ENCODE measurements at regions not wholly inside any gene's neighbourhood (a gene's known extent, or its start where the extent isn't known, plus 50 kb on each side); places are given as distances from the start of the nearest gene placed in this dataset.

GRCh38 chr9:103680581-103680980 is 413.5 kb upstream of the SMC2 start:
- no peak for FAIRE-seq
- H3K9me3 ChIP-seq (ENCODE audit: control insufficient read depth in 2 of 3, insufficient read depth in 1 of 3, low read length in 3 of 3), result no peaks in the 10 kb centered on the region
- H3K4me1 ChIP-seq (ENCODE audit: control insufficient read depth in 2 of 3, insufficient read depth in 2 of 3, low read depth in 1 of 3, low read length in 3 of 3), result no peaks in the 10 kb centered on the region
- H3K27me3 ChIP-seq (ENCODE audit: control insufficient read depth, insufficient read depth, low read length), result no peaks in the 10 kb centered on the region
- H3K27ac ChIP-seq (ENCODE audit: low read depth in 2 of 2, low read length in 2 of 2), result no peak overlapping the region
- intact Hi-C loops (cut with DNase I), result no loop called here
- no peak overlapping the region for H3K9ac ChIP-seq (ENCODE audit: low read length in 3 of 3)
- TF ChIP-seq CTCF (IDR thresholded peaks at IDR 0.05; ENCODE audit: borderline replicate concordance, extremely low read depth, insufficient read depth), result no peak
- H3K36me3 ChIP-seq (ENCODE audit: control insufficient read depth in 2 of 3, insufficient read depth in 3 of 3, low read length in 3 of 3), result no peaks in the 10 kb centered on the region
- DNase-seq, result no peak
- no peak overlapping the region for H3K4me3 ChIP-seq (ENCODE audit: low read length in 3 of 3)

DNA sequence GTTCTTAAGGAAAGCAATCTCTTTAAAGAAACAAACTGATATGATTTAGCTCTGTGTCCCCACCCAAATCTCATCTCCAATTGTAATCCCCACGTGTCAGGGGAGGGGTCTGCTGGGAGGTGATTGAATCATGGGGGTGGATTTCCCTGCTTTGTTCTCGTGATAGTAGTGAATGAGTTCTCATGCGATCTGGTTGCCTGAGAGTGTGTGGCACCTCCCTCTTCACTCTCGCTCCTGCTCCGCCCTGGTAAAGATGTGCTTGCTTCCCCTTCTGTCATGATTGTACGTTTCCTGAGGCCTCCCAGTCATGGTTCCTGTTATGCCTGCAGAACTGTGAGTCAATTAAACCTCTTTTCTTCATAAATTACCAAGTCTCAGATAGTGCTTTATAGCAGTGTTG is 412.7 kb upstream of the SMC2 start:
- H3K9me3 ChIP-seq (ENCODE audit: control insufficient read depth in 2 of 3, insufficient read depth in 1 of 3, low read length in 3 of 3), result no peaks in the 10 kb centered on the region
- intact Hi-C loops (cut with DNase I), result no loop called here
- no peaks in the 10 kb centered on the region for H3K4me1 ChIP-seq (ENCODE audit: control insufficient read depth in 2 of 3, insufficient read depth in 2 of 3, low read depth in 1 of 3, low read length in 3 of 3)
- no peak overlapping the region for H3K4me3 ChIP-seq (ENCODE audit: low read length in 3 of 3)
- no peak for TF ChIP-seq CTCF (IDR thresholded peaks at IDR 0.05; ENCODE audit: borderline replicate concordance, extremely low read depth, insufficient read depth)
- FAIRE-seq (no peak), DNase-seq (no peak)
- no peaks in the 10 kb centered on the region for H3K36me3 ChIP-seq (ENCODE audit: control insufficient read depth in 2 of 3, insufficient read depth in 3 of 3, low read length in 3 of 3)
- H3K27me3 ChIP-seq (ENCODE audit: control insufficient read depth, insufficient read depth, low read length), result no peaks in the 10 kb centered on the region
- no peak overlapping the region for H3K9ac ChIP-seq (ENCODE audit: low read length in 3 of 3)
- H3K27ac ChIP-seq (ENCODE audit: low read depth in 2 of 2, low read length in 2 of 2), result no peak overlapping the region

GRCh38 chr9:103700195-103700962 is 393.7 kb upstream of the SMC2 start:
- no peak overlapping the region for H3K9ac ChIP-seq (ENCODE audit: low read length in 3 of 3)
- H3K4me3 ChIP-seq (ENCODE audit: low read length in 3 of 3), result no peak overlapping the region
- H3K27me3 ChIP-seq (ENCODE audit: control insufficient read depth, insufficient read depth, low read length), result no peaks in the 10 kb centered on the region
- DNase-seq, result no peak
- no peak overlapping the region for H3K27ac ChIP-seq (ENCODE audit: low read depth in 2 of 2, low read length in 2 of 2)
- intact Hi-C loops (cut with DNase I), result no loop called here
- no peak for TF ChIP-seq CTCF (IDR thresholded peaks at IDR 0.05; ENCODE audit: borderline replicate concordance, extremely low read depth, insufficient read depth)
- no peak for FAIRE-seq
- no peaks in the 10 kb centered on the region for H3K36me3 ChIP-seq (ENCODE audit: control insufficient read depth in 2 of 3, insufficient read depth in 3 of 3, low read length in 3 of 3)
- H3K4me1 ChIP-seq (ENCODE audit: control insufficient read depth in 2 of 3, insufficient read depth in 2 of 3, low read depth in 1 of 3, low read length in 3 of 3), result no peaks in the 10 kb centered on the region
- H3K9me3 ChIP-seq (ENCODE audit: control insufficient read depth in 2 of 3, insufficient read depth in 1 of 3, low read length in 3 of 3), result no peaks in the 10 kb centered on the region

DNA sequence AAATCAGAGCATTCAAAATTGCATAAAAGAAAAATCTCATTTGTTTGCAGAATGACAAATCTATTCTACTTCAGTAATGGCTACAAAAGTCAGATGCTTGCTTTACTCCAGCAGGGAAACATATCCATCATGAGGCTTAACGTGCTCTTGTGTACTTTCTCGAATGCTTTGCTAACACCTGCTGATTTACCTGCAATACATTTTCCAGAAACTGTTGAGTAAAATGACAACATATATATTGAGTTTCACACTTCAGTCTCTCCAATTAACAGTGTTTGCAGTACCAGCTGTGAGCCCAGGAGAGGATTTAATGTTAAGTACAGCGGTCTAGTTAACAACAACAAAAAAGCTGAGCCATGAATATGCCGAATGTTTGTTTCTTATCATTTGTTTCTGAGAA is 391.5 kb upstream of the SMC2 start:
- Histone ChIP-seq H3K9ac (ENCODE audit: low read length in 3 of 3) (no peak overlapping the region), H3K4me1 (ENCODE audit: control insufficient read depth in 2 of 3, insufficient read depth in 2 of 3, low read depth in 1 of 3, low read length in 3 of 3) (no peaks in the 10 kb centered on the region), H3K27me3 (ENCODE audit: control insufficient read depth, insufficient read depth, low read length) (no peaks in the 10 kb centered on the region), H3K4me3 (ENCODE audit: low read length in 3 of 3) (no peak overlapping the region), H3K9me3 (ENCODE audit: control insufficient read depth in 2 of 3, insufficient read depth in 1 of 3, low read length in 3 of 3) (no peaks in the 10 kb centered on the region), H3K27ac (ENCODE audit: low read depth in 2 of 2, low read length in 2 of 2) (no peak overlapping the region), H3K36me3 (ENCODE audit: control insufficient read depth in 2 of 3, insufficient read depth in 3 of 3, low read length in 3 of 3) (no peaks in the 10 kb centered on the region)
- TF ChIP-seq CTCF (IDR thresholded peaks at IDR 0.05; ENCODE audit: borderline replicate concordance, extremely low read depth, insufficient read depth), result no peak
- FAIRE-seq, result no peak
- DNase-seq, result no peak
- intact Hi-C loops (cut with DNase I), result no loop called here

Data from kidney (tissue), 13 donors.